PC-3 (cell line): ENCODE measurements at regions not wholly inside any gene's neighbourhood (a gene's known extent, or its start where the extent isn't known, plus 50 kb on each side); places are given as distances from the start of the nearest gene placed in this dataset.

Source experiments
- ATAC-seq: fragments of 200-7000 bp; cut with Tn5 transposase; 2 replicates; pipeline ENCODE4 v1.9.1; 2020; ENCODE audit warnings: mild to moderate bottlenecking, moderate library complexity
- BruUV-seq: library from RNA; stranded (reverse); fragments of 400-500 nt; replicated peaks from 2 replicates; lab custom pipeline; 2021; lab: Mats Ljungman, UMichigan
- CTCF ChIA-PET: fragments of 300-600 bp; sonication (Branson Sonifier 250); formaldehyde crosslinking; loops from one replicate; lab custom pipeline; 2022; ENCODE audit warnings: antibody characterized with exemption; lab: Charles Lee
- POLR2A ChIA-PET: fragments of 300-600 bp; sonication (Branson Sonifier 250); formaldehyde crosslinking; loops from one replicate; lab custom pipeline; 2022; ENCODE audit warnings: antibody characterized with exemption; ENCODE audit not compliant: unreplicated experiment; lab: Charles Lee
- DNase-seq: peaks from one replicate; pipeline ENCODE4 v3.0.0-alpha.2; 2015
- H2AFZ ChIP-seq: fragments of 300-600 bp; sonication (generic); 2 replicates; pipeline ENCODE4 v1.6.0; 2016; ENCODE audit warnings: antibody characterized with exemption, low read length
- H3F3A ChIP-seq: fragments of 300-600 bp; sonication (generic); one replicate; pipeline ENCODE4 v1.6.0; 2017; ENCODE audit warnings: antibody characterized with exemption, low read length, control low read depth, mild to moderate bottlenecking; ENCODE audit not compliant: unreplicated experiment
- H3K27ac ChIP-seq: fragments of 300-600 bp; sonication (generic); 2 replicates; pipeline ENCODE4 v1.5.1; 2016; ENCODE audit warnings: mild to moderate bottlenecking, low read length
- H3K27me3 ChIP-seq: fragments of 300-600 bp; sonication (generic); 2 replicates; pipeline ENCODE4 v1.6.1; 2016; ENCODE audit warnings: low read length, mixed read lengths
- H3K36me3 ChIP-seq: fragments of 300-600 bp; sonication (generic); 2 replicates; pipeline ENCODE4 v1.6.1; 2016; ENCODE audit warnings: low read depth, mixed run types, low read length, mixed read lengths
- H3K4me1 ChIP-seq: fragments of 300-600 bp; sonication (generic); 2 replicates; pipeline ENCODE4 v1.5.1; 2016; ENCODE audit warnings: low read length; ENCODE audit not compliant: insufficient read depth
- H3K4me2 ChIP-seq: fragments of 300-600 bp; sonication (generic); 2 replicates; pipeline ENCODE4 v1.6.0; 2016; ENCODE audit warnings: low read length
- H3K4me3 ChIP-seq: fragments of 300-600 bp; sonication (generic); 2 replicates; pipeline ENCODE4 v1.5.1; 2016; ENCODE audit warnings: mild to moderate bottlenecking, low read length, mixed read lengths
- H3K79me2 ChIP-seq: fragments of 300-600 bp; sonication (generic); 2 replicates; pipeline ENCODE4 v1.6.1; 2017; ENCODE audit warnings: low read length, mixed read lengths
- H3K9ac ChIP-seq: fragments of 300-600 bp; sonication (generic); 2 replicates; pipeline ENCODE4 v1.6.0; 2016; ENCODE audit warnings: mild to moderate bottlenecking, low read length
- H3K9me2 ChIP-seq: fragments of 300-600 bp; sonication (generic); replicated peaks from 2 replicates; pipeline ENCODE4 v1.6.1; 2016; ENCODE audit warnings: mixed run types, low read length, mixed read lengths
- H3K9me3 ChIP-seq: fragments of 300-600 bp; sonication (generic); 2 replicates; pipeline ENCODE4 v1.6.1; 2016; ENCODE audit warnings: low read length, mixed read lengths
- H4K20me1 ChIP-seq: fragments of 300-600 bp; sonication (generic); 2 replicates; pipeline ENCODE4 v1.6.1; 2016; ENCODE audit warnings: low read length, mixed read lengths
- CTCF ChIP-seq: fragments of 300-600 bp; sonication (generic); conservative IDR thresholded peaks from 2 replicates; pipeline ENCODE4 v1.5.1; 2017; ENCODE audit warnings: antibody characterized with exemption, low read depth, mild to moderate bottlenecking, low read length
- EZH2 ChIP-seq: fragments of 300-600 bp; sonication (generic); IDR thresholded peaks from one replicate; pipeline ENCODE4 v1.6.1; 2017; ENCODE audit warnings: antibody characterized with exemption, mild to moderate bottlenecking, low read length; ENCODE audit not compliant: unreplicated experiment
- EZH2phosphoT487 ChIP-seq: fragments of 300-600 bp; sonication (generic); IDR thresholded peaks from 2 replicates; pipeline ENCODE4 v1.6.1; 2018; ENCODE audit warnings: mild to moderate bottlenecking, antibody characterized with exemption, low read length, borderline replicate concordance
- intact Hi-C: fragments of 100-400 bp; cut with micrococcal nuclease; formaldehyde crosslinking; loops from 2 replicates; pipeline ENCODE4 v1.9.0; 2023

- ATAC-seq (no peak), DNase-seq (no peak)
- no peaks in the 10 kb centered on the region for H3K9me2 ChIP-seq
- peaks cover 14% of the 10 kb centered on the region for H3K4me1 ChIP-seq
- no peaks in the 10 kb centered on the region for H4K20me1 ChIP-seq
- no peaks in the 10 kb centered on the region for H3K9me3 ChIP-seq
- H2AFZ ChIP-seq: no peak overlapping the region
- no peaks in the 10 kb centered on the region for H3K36me3 ChIP-seq
- no peak overlapping the region for H3K27ac ChIP-seq
- H3F3A ChIP-seq: no peaks in the 10 kb centered on the region
- ChIA-PET CTCF (no interaction called here), POLR2A (no interaction called here)
- TF ChIP-seq EZH2phosphoT487 (no peak), CTCF (no peak), EZH2 (no peak)
- H3K27me3 ChIP-seq: no peaks in the 10 kb centered on the region
- H3K4me3 ChIP-seq: no peak overlapping the region
- no peak overlapping the region for H3K4me2 ChIP-seq
- intact Hi-C loops: loop anchor here (5.0 kb wide), 2 partner anchors 187 to 188 kb away; partner anchors contain the start of gene ID2
- BruUV-seq: no TSS peak
- no peaks in the 10 kb centered on the region for H3K79me2 ChIP-seq
- no peak overlapping the region for H3K9ac ChIP-seq
These were observed 187.7 kb upstream of the ID2 start for GRCh38 chr2:8494151-8494550.

GRCh38 chr2:8494589-8494988 lies 187.3 kb upstream of the ID2 start:
- Histone ChIP-seq H3K4me1 (peaks cover 16% of the 10 kb centered on the region), H3K4me2 (no peak overlapping the region), H4K20me1 (no peaks in the 10 kb centered on the region), H3K9me3 (no peaks in the 10 kb centered on the region), H3K4me3 (no peak overlapping the region), H3K27ac (no peak overlapping the region), H3K9me2 (no peaks in the 10 kb centered on the region), H2AFZ (no peak overlapping the region), H3K79me2 (no peaks in the 10 kb centered on the region), H3F3A (no peaks in the 10 kb centered on the region), H3K36me3 (no peaks in the 10 kb centered on the region), H3K9ac (no peak overlapping the region), H3K27me3 (no peaks in the 10 kb centered on the region)
- BruUV-seq: no TSS peak
- ChIA-PET CTCF (no interaction called here), POLR2A (no interaction called here)
- ATAC-seq (no peak), DNase-seq (no peak)
- intact Hi-C loops: loop anchor here (5.0 kb wide), 2 partner anchors 187 to 188 kb away; partner anchors contain the start of gene ID2
- no peak for TF ChIP-seq CTCF
- no peak for TF ChIP-seq EZH2
- no peak for TF ChIP-seq EZH2phosphoT487

- DNase-seq (no peak), ATAC-seq (no peak)
- Histone ChIP-seq H3K4me3 (no peak overlapping the region), H3K27ac (no peak overlapping the region), H3K27me3 (no peaks in the 10 kb centered on the region), H3F3A (no peaks in the 10 kb centered on the region), H3K9me3 (no peaks in the 10 kb centered on the region), H3K4me1 (peaks cover 24% of the 10 kb centered on the region), H3K9ac (no peak overlapping the region), H4K20me1 (no peaks in the 10 kb centered on the region), H3K4me2 (no peak overlapping the region), H3K9me2 (no peaks in the 10 kb centered on the region), H3K79me2 (no peaks in the 10 kb centered on the region), H2AFZ (no peak overlapping the region), H3K36me3 (no peaks in the 10 kb centered on the region)
- no peak for TF ChIP-seq EZH2phosphoT487
- TF ChIP-seq EZH2: no peak
- TF ChIP-seq CTCF: no peak
- ChIA-PET POLR2A (no interaction called here), CTCF (no interaction called here)
- BruUV-seq: no TSS peak
- intact Hi-C loops: no loop called here
These were observed 186.5 kb upstream of the ID2 start for GRCh38 chr2:8495189-8495989.
